ENCODE measurements at regions not wholly inside any gene's neighbourhood (a gene's known extent, or its start where the extent isn't known, plus 50 kb on each side); places are given as distances from the start of the nearest gene placed in this dataset.
"Not testable (repeated sequence)": the region's sequence is repeated elsewhere in the genome, so short reads cannot be mapped to it uniquely, and the experiment has no call there.

GRCh38 chr7:131154380-131154779 is 173.3 kb upstream of the MKLN1 start:
- Mint-ChIP-seq H3K9me3 (no peaks in the 10 kb centered on the region), H3K27ac (no peak overlapping the region), H3K36me3 (ENCODE audit: low read depth) (no peaks in the 10 kb centered on the region)

GRCh38 chr7:131157530-131158243 is 170.0 kb upstream of the MKLN1 start:
- Mint-ChIP-seq H3K36me3 (ENCODE audit: low read depth) (no peaks in the 10 kb centered on the region), H3K9me3 (no peaks in the 10 kb centered on the region), H3K27me3 (ENCODE audit: insufficient read depth) (no peaks in the 10 kb centered on the region; the same call in 1 of the 2 replicates), H3K4me3 (0 out of 2 replicates have a peak overlapping the region, but pooled peaks have one; percentile 6), H3K27ac (peak overlapping the region; percentile 70), H3K4me1 (ENCODE audit: low read depth) (peaks cover 51% of the 10 kb centered on the region)
- TF ChIP-seq CTCF (IDR thresholded peaks at IDR 0.05): no peak
- DNase-seq: no peak

More at GRCh38 chr7:131154380-131154779, 173.3 kb upstream of the MKLN1 start:
- no peak for TF ChIP-seq CTCF (IDR thresholded peaks at IDR 0.05)
- Mint-ChIP-seq H3K27me3 (ENCODE audit: insufficient read depth) (no peaks in the 10 kb centered on the region; the same call in 1 of the 2 replicates), H3K4me3 (no peak overlapping the region), H3K4me1 (ENCODE audit: low read depth) (peaks cover 46% of the 10 kb centered on the region)
- no peak for DNase-seq

- not testable (repeated sequence) for H3K27ac Mint-ChIP-seq; DNase-seq; H3K9me3 Mint-ChIP-seq; H3K27me3 Mint-ChIP-seq (ENCODE audit: insufficient read depth); H3K4me3 Mint-ChIP-seq; H3K36me3 Mint-ChIP-seq (ENCODE audit: low read depth)
- H3K4me1 Mint-ChIP-seq (ENCODE audit: low read depth): peaks cover 56% of the 10 kb centered on the region
These were observed 169.4 kb upstream of the MKLN1 start for GRCh38 chr7:131158244-131158636.

GRCh38 chr7:131159961-131160361 is 167.7 kb upstream of the MKLN1 start:
- Mint-ChIP-seq H3K4me3 (no peak overlapping the region; the same call in 1 of the 2 replicates), H3K4me1 (ENCODE audit: low read depth) (peaks cover 63% of the 10 kb centered on the region), H3K27ac (peak overlapping the region; percentile 84), H3K27me3 (ENCODE audit: insufficient read depth) (no peaks in the 10 kb centered on the region), H3K36me3 (ENCODE audit: low read depth) (peaks cover 4% of the 10 kb centered on the region), H3K9me3 (peaks cover 3% of the 10 kb centered on the region; the same call in 1 of the 2 replicates)
- no peak for TF ChIP-seq CTCF (IDR thresholded peaks at IDR 0.05)
- DNase-seq: peak; percentile 59

GRCh38 chr7:131161103-131161502 is 166.6 kb upstream of the MKLN1 start:
- Mint-ChIP-seq H3K27me3 (ENCODE audit: insufficient read depth) (no peaks in the 10 kb centered on the region), H3K4me1 (ENCODE audit: low read depth) (peaks cover 74% of the 10 kb centered on the region), H3K36me3 (ENCODE audit: low read depth) (peaks cover 13% of the 10 kb centered on the region), H3K4me3 (no peak overlapping the region), H3K27ac (peak overlapping the region; percentile 56; the same call in 1 of the 2 replicates), H3K9me3 (peaks cover 8% of the 10 kb centered on the region; the same call in 1 of the 2 replicates)
- no peak for TF ChIP-seq CTCF (IDR thresholded peaks at IDR 0.05)
- peak; percentile 30 for DNase-seq
